ENCODE measurements at regions not wholly inside any gene's neighbourhood (a gene's known extent, or its start where the extent isn't known, plus 50 kb on each side); places are given as distances from the start of the nearest gene placed in this dataset.

- TF ChIP-seq CTCF (IDR thresholded peaks at IDR 0.05) (no peak), EZH2 (IDR thresholded peaks at IDR 0.05; ENCODE audit: borderline replicate concordance, insufficient read depth, low read depth, low read length, poor library complexity, severe bottlenecking) (no peak)
These were observed 523.3 kb upstream of the SYT4 start for GRCh38 chr18:43800584-43800983.

Data from B cell (primary cell).